SK-N-SH treated with all-trans-retinoic acid at 6 μM for 48 hours (cell line): ENCODE measurements at regions not wholly inside any gene's neighbourhood (a gene's known extent, or its start where the extent isn't known, plus 50 kb on each side); places are given as distances from the start of the nearest gene placed in this dataset.

Experiments used
- ARNTL ChIP-seq: fragments of 450-650 bp; formaldehyde crosslinking; IDR thresholded peaks from 2 replicates; pipeline ENCODE4 v1.5.0; 2020; ENCODE audit warnings: low read depth, mild to moderate bottlenecking, moderate library complexity, borderline replicate concordance
- CSDC2 ChIP-seq: fragments of 250-450 bp; sonication (Bioruptor Pico); IDR thresholded peaks from 2 replicates; pipeline ENCODE4 v1.5.0; 2020; ENCODE audit warnings: mild to moderate bottlenecking, moderate library complexity
- POU6F1 ChIP-seq: fragments of 250-450 bp; sonication (Bioruptor Pico); IDR thresholded peaks from 2 replicates; pipeline ENCODE4 v1.8.0; 2021; ENCODE audit warnings: low read depth, mild to moderate bottlenecking, moderate library complexity, borderline replicate concordance
- SNAI2 ChIP-seq: fragments of 250-450 bp; sonication (Bioruptor Pico); IDR thresholded peaks from 2 replicates; pipeline ENCODE4 v1.5.0; 2020; ENCODE audit warnings: mild to moderate bottlenecking, moderate library complexity
- ZFP30 ChIP-seq: fragments of 450-650 bp; formaldehyde crosslinking; IDR thresholded peaks from 2 replicates; pipeline ENCODE4 v1.5.0; 2022; ENCODE audit warnings: mild to moderate bottlenecking, moderate library complexity
- ZNF70 ChIP-seq: fragments of 450-650 bp; formaldehyde crosslinking; IDR thresholded peaks from 2 replicates; pipeline ENCODE4 v1.5.0; 2020; ENCODE audit warnings: mild to moderate bottlenecking, moderate library complexity
- TF ChIP-seq, protein P1 (sequence below): fragments of 250-450 bp; sonication (Bioruptor Pico); IDR thresholded peaks from 2 replicates; pipeline ENCODE4 v1.5.1; 2020; ENCODE audit warnings: low read depth, mild to moderate bottlenecking, moderate library complexity

GRCh38 chr9:84079994-84080393 lies 99.4 kb downstream of the RMI1 start:
- TF ChIP-seq ZNF70 (CRISPR knock-in tag) (no peak), SNAI2 (CRISPR knock-in tag) (no peak), ZFP30 (no peak), CSDC2 (CRISPR knock-in tag) (no peak), POU6F1 (CRISPR knock-in tag) (no peak), ARNTL (CRISPR knock-in tag) (no peak)
- TF ChIP-seq, protein P1, sequence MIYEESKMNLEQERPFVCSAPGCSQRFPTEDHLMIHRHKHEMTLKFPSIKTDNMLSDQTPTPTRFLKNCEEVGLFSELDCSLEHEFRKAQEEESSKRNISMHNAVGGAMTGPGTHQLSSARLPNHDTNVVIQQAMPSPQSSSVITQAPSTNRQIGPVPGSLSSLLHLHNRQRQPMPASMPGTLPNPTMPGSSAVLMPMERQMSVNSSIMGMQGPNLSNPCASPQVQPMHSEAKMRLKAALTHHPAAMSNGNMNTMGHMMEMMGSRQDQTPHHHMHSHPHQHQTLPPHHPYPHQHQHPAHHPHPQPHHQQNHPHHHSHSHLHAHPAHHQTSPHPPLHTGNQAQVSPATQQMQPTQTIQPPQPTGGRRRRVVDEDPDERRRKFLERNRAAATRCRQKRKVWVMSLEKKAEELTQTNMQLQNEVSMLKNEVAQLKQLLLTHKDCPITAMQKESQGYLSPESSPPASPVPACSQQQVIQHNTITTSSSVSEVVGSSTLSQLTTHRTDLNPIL (CRISPR knock-in tag) = no peak
